ENCODE measurements at regions not wholly inside any gene's neighbourhood (a gene's known extent, or its start where the extent isn't known, plus 50 kb on each side); places are given as distances from the start of the nearest gene placed in this dataset.
"Not testable (repeated sequence)": the region's sequence is repeated elsewhere in the genome, so short reads cannot be mapped to it uniquely, and the experiment has no call there.

DNA sequence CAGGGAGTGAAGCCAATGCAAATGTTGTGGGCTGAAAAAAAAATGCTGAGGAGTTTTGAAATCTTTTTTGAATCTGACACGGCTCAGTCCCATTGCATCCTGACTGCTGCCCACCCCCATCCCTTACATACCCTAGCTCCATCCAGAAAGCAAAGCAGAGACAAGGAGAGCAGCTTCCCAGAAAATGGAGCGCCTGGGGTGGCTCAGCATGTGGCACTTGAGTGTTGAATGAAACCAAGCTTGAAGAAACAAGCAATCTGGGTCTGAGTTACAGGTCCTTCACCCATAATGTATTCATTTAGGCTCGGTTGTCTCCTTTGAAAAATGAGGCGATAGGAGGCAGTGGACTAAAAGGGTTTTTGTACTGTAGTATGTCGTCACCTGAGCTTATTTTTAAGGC, 244.2 kb upstream of the ACVR2A start:
- no peak for DNase-seq

DNA sequence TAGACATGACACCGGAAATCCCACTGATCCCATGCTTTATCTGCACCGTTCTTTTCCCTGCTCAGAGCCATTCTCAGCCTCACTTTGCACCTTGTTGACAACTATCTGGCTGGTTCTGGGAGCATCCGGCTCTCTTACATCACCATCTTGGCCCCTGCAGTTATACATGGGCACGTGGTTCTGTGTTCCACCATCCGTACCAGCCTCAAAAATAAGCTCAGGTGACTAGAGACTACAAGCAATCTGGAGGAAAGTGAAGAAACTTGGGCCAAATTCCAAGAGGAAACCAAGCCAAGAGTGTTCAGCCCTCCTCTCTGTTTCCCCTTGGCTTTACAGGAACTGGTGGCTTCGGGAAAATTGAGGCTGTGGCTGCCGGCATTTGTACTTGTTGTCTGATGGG, 244.6 kb upstream of the ACVR2A start:
- no peak for DNase-seq

DNA sequence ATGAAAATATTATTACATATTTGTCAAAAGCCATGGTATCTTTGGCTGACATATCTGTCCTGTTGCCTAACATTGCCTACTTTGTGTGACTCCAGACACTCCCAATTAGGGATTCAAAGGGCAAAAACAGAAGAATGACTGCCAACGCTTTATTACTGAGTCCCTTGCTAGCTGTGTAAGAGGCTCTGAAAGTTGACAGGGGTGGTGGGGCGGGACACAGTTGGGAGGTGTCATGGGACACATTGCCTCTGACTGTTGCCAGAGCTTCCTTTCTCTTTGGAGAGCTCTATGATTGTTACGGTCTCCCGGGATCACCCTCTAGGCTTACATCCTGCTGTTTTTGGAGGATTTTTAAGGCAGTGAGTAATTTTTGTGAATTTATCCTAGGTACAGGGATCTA, 249.6 kb upstream of the ACVR2A start:
- DNase-seq: no peak

DNA sequence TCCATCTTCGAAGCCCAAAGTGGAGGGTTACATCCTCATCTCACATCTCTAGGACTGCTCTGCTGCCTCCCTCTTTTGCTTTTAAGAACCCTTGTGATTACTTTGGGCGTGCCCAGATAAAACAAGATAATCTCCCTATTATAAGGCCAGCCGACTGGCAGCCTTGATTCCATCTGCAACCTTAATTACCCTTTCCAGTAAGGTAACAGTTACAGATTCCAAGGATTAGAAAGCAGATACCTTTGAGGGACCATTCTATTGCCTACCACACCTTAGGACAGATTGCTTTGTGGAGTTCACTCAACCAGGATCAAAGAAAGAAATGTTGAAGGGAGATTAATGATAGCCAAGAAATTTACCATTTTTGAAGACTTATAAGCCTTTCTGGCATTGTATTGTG, 250.8 kb upstream of the ACVR2A start:
- DNase-seq: no peak

DNA sequence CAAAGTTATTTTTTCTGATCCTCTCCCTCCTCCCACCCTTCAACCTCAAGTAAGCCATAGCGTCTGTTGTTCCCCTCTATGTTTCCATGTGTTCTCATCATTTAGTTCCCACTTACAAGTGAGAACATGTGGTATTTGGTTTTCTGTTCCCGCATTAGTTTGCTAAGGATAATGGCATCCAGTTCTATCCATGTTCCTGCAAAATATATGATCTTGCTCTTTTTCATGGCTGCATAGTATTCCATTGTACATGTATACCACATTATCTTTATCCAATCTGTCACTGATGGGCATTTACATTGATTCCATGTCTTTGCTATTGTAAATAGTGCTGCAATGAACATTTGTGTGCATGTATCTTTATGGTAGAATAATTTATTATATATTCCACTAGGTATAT, 252.0 kb upstream of the ACVR2A start:
- DNase-seq: not testable (repeated sequence)

DNA sequence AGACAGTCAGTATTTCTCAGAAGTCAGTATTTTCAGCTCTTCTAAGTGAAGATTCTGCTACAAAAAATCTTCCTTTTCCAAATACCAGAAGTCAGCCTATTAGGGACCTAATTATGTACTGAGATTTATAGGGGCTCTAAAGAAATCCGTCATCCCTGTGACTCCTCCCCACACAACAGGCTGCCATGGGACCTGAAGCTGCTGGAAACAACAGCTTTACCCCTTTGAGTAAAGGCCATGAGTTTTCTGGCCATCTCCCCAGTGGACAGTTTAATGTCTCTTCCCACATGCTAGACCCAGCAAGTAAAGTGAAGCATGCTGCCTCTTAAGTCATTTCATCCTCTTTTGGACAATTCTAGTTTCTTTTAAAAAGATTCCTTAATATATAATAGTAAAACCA, 255.7 kb upstream of the ACVR2A start:
- DNase-seq: no peak

DNA sequence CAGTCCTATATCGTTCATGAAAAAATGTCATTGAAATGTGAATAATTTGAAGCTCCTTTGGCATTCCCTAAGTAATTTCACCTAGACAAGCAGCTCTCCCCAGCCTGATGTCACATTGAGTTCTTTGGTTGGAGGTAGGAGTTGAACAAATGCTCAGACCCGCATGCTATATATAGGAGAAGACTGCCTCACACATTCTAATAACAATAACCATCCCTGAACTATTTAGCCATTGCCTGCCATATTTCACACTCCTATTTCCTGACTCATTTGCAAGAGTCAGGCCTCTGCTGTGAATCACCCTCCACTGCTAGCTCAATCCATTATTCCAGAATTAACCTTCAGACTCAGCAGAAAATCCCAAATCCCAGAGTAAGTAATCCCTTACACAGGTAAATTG, 256.6 kb upstream of the ACVR2A start:
- no peak for DNase-seq

DNA sequence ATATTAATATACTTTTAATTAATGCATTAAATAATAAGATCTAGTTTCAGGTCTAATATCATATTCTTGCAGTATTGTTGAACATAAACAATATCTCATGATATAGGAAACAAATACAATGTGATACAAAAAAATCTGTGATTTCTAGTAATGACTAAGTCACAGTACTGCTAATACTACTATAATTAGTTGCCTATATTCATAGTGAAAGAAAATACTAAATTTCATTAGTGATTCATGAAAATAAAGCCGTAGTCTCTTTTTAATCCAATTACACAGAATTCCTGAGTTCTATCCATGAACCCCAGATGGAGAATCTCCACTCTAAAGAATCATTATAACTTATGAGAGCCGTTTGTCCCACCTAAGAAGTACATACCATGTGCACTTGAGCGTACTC, 266.3 kb upstream of the ACVR2A start:
- DNase-seq: no peak

DNA sequence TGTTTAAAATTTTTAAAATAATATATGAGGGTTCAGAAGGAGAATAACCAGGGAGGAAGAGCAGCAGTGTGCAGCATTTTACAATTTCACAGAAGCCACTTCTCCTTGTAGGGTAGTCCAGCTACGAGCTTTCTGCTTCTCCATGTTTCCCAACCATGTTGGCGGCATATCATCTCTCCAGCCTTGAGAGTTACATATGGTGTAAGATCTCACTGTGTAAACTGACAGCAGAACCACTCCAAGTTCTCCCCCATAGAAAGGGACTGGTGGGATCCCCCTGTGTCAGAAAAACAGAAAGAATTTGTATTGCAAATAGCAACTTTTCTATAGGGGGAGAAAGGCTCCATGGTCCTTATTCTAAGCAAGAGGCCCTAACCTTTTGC, 266.8 kb upstream of the ACVR2A start:
- no peak for DNase-seq

DNA sequence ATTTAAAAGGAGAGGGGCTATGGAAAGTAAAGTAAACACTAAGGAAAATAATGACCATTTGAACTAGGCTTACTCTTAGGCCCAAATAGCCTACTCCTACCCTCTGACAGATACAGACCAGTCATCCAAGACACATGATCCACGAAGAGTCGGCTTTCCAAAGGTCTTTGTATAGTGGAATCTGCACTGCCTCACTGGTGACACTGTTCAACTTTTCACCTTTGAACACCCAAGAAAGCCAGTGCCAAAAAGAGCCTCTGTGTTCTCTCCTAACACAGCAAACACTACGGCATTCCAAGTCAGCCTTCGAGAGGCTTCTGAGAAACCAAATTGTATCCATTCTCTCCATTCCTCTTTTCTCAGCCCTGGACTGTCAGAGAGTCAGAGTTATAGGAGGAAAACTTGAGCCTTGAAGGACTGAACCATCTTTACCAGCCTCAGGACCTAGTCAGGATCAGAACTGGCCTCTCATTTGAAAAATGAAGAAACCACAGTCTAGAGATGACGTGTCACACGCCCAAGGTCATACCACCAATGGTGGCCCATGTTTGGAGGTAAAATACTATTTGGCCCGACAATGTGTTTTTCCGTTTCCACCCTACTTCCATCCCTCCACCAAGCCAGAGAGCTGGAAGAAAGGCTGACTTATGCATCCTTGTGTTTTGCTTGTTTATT, 267.4 kb upstream of the ACVR2A start:
- DNase-seq: no peak

DNA sequence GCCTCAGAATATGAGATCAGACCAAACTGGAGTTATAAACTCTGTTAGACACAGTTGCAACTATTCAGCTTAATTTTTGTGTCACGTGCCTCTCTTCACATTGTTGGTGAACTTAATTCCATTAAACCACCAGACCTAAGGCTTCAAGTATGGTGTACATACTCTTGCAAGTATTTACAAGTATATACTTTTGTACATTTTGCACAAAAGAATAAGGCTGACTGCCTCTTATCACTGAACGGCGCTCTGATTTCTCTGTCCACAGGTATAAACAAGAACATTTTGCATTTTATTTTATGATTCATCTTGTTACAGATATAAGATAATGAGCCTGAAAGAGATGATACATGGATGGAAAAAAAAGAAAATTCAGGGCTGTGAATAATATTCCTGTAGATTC, 269.7 kb upstream of the ACVR2A start:
- DNase-seq: no peak

DNA sequence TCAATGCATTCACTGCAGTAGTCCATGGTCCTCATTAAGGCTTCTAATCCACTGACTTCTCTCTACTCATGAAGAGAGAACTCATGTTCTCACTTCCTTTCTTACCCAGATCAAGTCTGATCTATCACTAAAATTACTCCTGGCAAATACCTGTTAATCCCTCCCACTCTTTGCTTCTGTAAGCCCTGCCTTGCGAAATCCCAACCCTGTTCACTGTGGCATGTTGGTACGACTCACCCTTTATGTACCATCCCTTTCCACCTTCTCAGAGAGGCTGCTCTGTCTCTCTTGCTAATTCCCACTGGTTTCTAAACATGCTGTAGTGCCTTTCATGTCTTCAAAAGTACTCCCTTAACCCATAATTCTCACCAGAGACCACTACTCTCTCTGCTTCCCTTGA, 272.2 kb upstream of the ACVR2A start:
- no peak for DNase-seq

DNA sequence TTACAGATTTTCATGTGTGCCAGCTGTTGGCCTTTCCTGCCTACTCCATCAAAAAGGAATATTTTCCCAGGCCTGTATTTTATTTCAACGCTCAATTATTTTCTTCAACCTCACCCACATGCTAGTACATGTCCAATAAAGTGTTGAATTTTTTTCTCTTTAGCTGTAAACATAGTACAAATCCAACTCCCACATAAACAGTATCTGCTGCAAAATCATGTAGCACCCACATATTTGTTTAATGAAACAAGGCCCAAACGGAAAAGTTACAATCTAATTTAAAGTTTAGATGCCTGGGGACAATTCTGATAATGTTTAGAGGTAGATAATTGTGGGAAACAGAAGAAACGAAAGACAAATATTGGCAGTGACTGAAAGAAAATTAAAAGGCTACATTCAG, 275.4 kb upstream of the ACVR2A start:
- no peak for DNase-seq

DNA sequence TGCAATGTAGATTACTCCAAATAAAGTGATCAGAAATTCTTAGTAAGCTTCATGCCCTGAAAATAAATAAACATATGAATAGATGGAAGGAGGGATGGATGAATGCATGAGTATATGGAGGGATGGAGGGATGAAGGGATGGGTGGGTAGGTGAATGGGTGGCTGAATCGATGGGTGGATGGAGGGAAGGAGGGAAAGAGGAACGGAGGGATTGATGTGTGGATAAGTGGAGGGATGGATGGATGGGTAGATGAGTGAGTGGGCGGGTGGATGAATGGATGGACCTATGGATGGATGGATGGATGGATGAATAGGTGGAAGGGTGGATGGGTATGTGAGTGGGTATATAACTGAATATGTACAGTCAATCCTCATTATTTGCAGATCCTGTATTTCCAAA, 276.7 kb upstream of the ACVR2A start:
- DNase-seq: no peak

DNA sequence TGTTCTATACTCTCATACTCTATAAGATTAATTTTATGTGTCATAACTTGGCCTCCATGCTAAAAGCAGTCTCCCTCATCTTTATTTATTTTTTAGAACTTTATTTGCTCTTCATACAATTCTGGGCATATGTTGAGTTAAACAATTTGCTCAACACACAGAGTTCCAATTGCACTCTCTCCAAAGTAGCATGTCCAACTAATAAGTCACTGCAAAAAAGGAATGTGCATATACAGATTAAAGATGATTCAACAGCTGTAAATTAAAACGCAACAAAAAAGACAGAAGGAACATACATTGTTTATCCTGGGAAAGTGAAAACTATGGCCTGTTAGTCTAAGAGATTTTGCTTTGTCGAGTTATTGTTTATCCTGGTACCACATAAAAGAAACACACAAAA, 277.7 kb upstream of the ACVR2A start:
- no peak for DNase-seq

DNA sequence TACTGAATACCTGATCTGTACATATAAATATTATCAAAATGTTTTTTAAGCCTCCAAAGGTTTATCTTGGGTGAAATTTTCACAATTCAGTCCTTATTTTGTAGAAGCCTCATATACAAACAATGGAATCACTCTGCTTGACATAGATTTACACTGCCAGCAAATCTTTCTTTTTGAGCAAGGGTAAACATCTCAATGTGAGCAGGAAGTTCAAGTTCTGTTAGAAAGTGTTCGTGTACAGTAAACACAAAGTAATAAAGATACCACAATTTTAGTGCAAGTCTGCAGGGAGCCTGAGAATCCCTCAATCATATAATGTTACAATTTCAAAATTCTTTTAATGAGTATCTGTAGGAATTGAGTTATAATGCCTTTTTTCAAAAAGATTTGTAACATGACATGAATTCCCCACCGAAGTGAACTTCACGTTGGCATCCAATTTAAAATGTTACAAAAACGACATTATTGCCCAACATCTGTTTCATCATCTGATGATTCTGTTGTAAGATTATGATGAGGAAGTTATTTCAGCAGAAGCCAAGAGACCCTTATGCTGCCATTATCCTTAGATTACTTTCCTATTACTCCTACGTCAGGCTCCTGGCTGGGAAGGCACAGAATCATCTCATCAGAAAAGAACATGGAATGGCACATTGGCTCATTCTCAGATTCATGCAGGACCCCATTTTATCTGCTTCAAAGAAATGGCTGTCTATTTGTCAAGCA, 283.9 kb upstream of the ACVR2A start:
- DNase-seq: no peak

DNA sequence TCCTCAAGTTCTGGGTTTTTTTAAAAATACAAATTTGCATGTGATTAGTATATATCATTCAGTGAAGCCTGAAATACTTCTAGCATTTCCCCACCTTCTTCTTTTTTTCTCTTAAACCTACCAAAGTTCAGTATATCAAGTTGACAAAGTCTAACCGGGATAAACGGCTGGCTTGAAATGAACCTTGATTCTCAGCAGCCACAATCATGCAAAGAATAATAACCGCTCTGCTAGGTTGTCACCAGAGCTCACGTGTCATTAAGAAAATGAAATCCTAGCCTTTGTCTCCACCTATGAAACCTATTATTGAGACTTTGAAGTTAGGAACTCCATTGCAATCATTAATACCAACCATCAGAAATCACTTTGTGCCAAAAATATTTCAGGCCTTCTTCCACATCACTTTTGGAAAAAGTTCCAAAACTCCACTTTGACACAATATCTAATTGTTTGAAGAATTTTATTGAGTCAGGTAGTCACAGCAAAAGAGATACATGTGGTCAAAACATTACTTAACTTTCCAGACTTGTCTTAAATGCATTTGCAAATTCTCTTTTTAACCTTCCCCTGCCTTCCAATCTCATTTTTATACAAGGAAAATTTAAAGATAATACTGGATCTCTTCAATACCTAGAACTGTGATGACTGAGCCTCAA, 285.6 kb upstream of the ACVR2A start:
- DNase-seq: no peak

DNA sequence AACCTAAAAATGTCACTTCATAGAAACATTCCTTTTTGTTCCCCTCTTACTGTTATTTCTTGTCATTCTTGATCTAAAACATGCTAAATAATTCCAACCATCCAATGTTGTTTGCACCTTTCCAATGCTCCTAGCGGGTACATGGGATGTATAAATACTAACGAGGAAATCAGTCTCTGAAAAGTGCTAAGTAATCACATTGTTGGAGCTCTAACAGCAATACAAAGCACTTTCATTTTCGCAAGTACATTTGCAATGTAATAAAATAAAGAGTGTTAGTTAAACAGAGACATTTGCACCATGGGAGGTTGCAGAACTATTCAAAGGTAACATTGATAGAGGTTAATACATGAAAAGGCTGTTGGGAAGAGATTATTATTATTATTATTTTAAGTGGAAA, 286.2 kb upstream of the ACVR2A start:
- no peak for DNase-seq

DNA sequence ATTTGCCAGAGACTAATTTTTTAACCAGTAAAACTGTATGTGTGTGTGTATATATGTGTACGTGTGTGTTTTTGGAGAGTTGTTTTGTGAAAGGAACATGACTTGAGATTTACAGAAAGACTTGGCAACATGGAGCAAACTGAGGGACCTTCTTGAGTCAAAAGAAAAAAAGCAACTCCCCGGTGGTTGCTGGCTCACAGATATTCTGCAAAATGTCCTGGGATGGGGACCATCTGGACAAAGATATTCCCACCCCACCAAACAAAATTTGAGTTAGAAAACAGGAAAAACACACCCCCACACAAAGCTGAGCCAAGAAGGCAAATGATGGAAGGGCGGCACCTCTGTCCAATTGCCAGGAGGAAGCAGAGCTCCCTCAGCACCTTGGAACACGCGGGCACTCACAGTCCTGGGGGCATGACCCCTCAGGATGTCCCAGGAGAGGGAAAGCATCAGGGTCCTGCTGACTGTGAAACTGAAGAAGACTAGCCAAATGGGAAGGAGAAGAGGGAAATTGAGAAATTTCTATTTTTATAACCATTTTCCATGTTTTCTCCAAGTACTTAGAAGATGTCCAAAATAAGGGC, 290.2 kb upstream of the ACVR2A start:
- DNase-seq: no peak

DNA sequence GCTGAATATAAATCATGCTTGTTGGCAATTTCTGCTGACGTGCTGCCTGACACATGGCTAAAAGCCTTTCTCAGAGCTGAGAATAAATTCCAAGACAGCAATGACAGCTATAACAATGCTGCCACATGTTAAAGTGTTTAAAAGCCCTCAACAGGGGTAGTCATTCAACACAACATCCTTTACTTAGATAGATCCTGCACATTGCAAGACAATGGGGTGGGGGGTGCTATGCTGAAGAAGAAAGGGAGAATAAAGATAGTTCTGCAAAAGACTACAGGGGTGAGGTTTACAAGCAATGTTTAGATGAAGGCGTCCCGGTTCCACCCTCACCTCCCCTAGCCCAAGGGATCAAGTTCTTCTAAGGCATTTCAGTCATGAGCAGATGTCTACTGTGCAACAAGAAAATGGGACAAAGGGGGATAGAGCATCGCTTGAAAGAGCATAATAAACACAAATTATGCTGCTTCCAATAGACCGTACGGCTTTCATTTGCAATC, 291.0 kb upstream of the ACVR2A start:
- DNase-seq: peak; percentile 54

DNA sequence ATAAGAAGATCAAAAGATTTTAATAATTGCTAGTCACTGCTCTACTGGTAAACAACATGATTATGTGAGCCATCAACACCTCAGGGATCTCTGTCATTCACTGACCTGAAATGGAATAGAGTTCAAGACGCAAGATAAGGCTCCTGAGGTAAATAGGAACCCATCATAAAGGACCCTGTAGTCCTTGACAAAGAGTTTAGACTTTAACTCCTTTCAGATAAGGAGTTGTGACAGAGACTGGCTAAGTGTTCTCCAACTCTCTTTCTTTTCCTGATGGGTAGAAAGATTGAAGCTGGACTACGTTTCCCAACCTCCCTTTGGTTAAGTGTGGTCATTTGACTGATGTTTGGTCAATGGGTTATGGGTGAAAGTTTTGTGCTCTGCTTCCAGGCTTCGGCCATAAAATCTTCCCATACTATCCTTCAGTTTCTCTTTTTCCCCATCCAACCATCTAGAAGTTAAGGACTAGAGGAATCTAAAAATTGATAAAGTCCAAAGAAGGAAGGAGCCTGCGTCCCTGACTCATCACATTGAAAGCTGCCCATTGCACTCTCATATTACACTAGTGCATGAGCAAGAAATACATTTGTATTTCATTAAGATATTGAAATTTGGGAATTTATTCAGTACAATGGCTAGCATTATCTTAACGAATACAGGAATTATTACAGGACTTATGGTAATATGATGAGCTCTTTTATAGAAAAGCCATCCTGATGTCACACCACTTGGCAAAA, 293.7 kb upstream of the ACVR2A start:
- no peak for DNase-seq

DNA sequence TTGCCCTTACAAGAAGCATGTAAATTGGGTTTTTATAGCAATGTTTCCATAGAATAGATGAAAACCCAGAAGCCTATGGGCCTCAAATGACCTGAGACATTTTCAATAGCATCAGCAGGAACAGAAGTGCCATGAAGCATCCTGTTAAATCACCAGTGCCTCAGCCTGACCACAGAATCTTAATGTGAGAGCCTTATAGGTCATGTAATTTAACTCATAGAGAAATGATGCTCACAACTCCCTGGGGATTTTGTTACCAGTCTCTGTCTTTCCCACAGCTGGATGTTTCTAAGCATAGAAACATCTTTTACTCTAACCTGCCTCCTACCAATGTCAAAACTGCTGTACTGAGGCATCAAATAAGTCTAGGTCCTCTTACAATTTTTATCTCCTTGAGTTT, 295.8 kb upstream of the ACVR2A start:
- no peak for DNase-seq

DNA sequence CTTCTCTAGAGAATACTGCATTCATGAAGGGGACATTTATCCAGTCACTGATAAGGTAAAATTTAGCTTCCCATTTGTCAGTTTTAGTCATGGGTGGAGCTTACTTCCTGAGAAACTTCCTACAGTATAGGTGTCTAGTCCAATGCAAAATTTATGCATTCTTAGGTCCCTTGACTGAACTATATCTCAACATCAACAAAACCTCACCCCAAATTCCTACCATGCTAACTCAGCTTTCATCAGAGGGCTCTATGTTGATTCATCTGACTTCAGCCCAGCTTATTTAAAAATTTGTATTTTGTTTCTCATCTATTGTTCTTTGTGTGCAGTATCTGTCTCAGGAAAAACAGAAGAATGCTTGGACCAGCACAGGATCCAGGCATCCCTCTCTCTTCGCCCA, 296.4 kb upstream of the ACVR2A start:
- no peak for DNase-seq
